ENCODE measurements at regions not wholly inside any gene's neighbourhood (a gene's known extent, or its start where the extent isn't known, plus 50 kb on each side); places are given as distances from the start of the nearest gene placed in this dataset.

DNA sequence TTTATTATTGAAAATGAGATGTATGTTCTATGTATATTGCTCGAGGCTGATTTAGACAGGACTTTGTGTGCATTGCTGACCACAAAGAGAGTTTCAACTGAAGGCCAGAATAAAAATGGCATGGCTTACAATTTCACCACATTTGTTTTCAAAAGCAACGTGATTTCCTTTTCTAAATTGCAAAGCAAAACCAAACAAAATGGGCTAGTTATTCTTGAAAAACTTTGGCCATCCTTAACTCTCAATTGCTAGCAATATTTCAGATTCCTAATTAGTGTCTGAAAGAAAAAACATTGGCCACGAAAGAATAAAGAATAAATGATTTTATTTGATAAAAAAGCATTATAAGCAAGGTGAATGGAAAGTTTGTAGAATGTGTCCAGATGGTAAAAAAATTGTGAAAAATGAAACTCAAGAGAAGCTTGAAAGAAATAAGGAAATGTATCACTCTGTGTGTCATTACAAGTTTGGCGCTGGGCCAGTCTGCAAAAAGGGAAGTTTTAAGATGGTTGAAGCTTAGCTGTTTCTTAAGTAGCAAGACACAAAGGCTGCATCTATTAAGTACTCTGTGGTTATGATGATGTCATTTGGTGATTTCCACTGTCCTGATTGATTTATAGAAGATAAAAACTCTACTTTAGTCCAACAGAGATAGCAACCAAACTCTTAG, 89.2 kb upstream of the PRLR start:
- DNase-seq (ENCODE audit: low spot score) = no peak
- no peaks in the 10 kb centered on the region for H3K36me3 ChIP-seq (replicated peaks in 1 of 2; ENCODE audit: control insufficient read depth in 2 of 2, insufficient read depth in 2 of 2, low read length in 2 of 2)
- H3K79me1 ChIP-seq (ENCODE audit: low read depth, low read length) = no peaks in the 10 kb centered on the region
- H3K9ac ChIP-seq (ENCODE audit: low read depth, low read length, poor library complexity) = no peak overlapping the region
- no peak overlapping the region for H4K91ac ChIP-seq (ENCODE audit: low read depth, low read length, poor library complexity)
- H3K14ac ChIP-seq (ENCODE audit: low read length) = no peak overlapping the region
- no peak overlapping the region for H2BK5ac ChIP-seq (ENCODE audit: low read length)
- no peak overlapping the region for H2BK120ac ChIP-seq (ENCODE audit: low read depth, low read length)
- H3K23ac ChIP-seq (ENCODE audit: low read depth, low read length, poor library complexity) = no peak overlapping the region
- H2AK5ac ChIP-seq (ENCODE audit: low read depth, low read length) = no peak overlapping the region
- H2AFZ ChIP-seq (ENCODE audit: low read length) = no peak overlapping the region
- no peak overlapping the region for H2BK15ac ChIP-seq (ENCODE audit: low read length)
- H3K18ac ChIP-seq (ENCODE audit: low read length) = no peak overlapping the region
- H3K27me3 ChIP-seq (ENCODE audit: control insufficient read depth in 3 of 3, insufficient read depth in 3 of 3, low read depth in 1 of 3, low read length in 3 of 3) = no peaks in the 10 kb centered on the region
- no peak overlapping the region for H3K27ac ChIP-seq (replicated peaks; ENCODE audit: low read length)
- no peak overlapping the region for H3K4me2 ChIP-seq (ENCODE audit: insufficient read depth, low read length, poor library complexity, severe bottlenecking)
- no peak overlapping the region for H3K4me3 ChIP-seq (ENCODE audit: low read length in 2 of 2)
- no peaks in the 10 kb centered on the region for H3K4me1 ChIP-seq (ENCODE audit: control insufficient read depth in 2 of 2, insufficient read depth in 1 of 2, low read depth in 1 of 2, low read length in 2 of 2)
- WGBS, 2 donors (ENCODE audit: extremely low coverage in 2 of 2, insufficient read length in 2 of 2, insufficient replicate concordance in 1 of 2) = no CpG with 5 or more reads among the region's 4 CpGs
- no peak overlapping the region for H4K8ac ChIP-seq (ENCODE audit: low read depth, low read length)
- no peak overlapping the region for H2BK12ac ChIP-seq (ENCODE audit: low read length)
- H3K9me3 ChIP-seq (replicated peaks in 1 of 2; ENCODE audit: control insufficient read depth in 2 of 2, insufficient read depth in 1 of 2, low read depth in 1 of 2, low read length in 2 of 2) = peaks cover 0 to 2% of the 10 kb centered on the region in 2 donors
- H3K4ac ChIP-seq (ENCODE audit: low read length) = no peak overlapping the region

- Histone ChIP-seq H2BK12ac (ENCODE audit: low read length) (no peak overlapping the region), H4K8ac (ENCODE audit: low read depth, low read length) (no peak overlapping the region), H3K4ac (ENCODE audit: low read length) (no peak overlapping the region), H4K91ac (ENCODE audit: low read depth, low read length, poor library complexity) (no peak overlapping the region), H3K9ac (ENCODE audit: low read depth, low read length, poor library complexity) (no peak overlapping the region), H3K18ac (ENCODE audit: low read length) (no peak overlapping the region), H3K27me3 (ENCODE audit: control insufficient read depth in 3 of 3, insufficient read depth in 3 of 3, low read depth in 1 of 3, low read length in 3 of 3) (no peaks in the 10 kb centered on the region), H2BK5ac (ENCODE audit: low read length) (no peak overlapping the region), H3K9me3 (replicated peaks in 1 of 2; ENCODE audit: control insufficient read depth in 2 of 2, insufficient read depth in 1 of 2, low read depth in 1 of 2, low read length in 2 of 2) (no peaks in the 10 kb centered on the region), H3K36me3 (replicated peaks in 1 of 2; ENCODE audit: control insufficient read depth in 2 of 2, insufficient read depth in 2 of 2, low read length in 2 of 2) (no peaks in the 10 kb centered on the region), H3K27ac (replicated peaks; ENCODE audit: low read length) (no peak overlapping the region), H3K4me1 (ENCODE audit: control insufficient read depth in 2 of 2, insufficient read depth in 1 of 2, low read depth in 1 of 2, low read length in 2 of 2) (no peaks in the 10 kb centered on the region), H3K4me3 (ENCODE audit: low read length in 2 of 2) (no peak overlapping the region), H3K79me1 (ENCODE audit: low read depth, low read length) (no peaks in the 10 kb centered on the region), H3K23ac (ENCODE audit: low read depth, low read length, poor library complexity) (no peak overlapping the region), H2BK120ac (ENCODE audit: low read depth, low read length) (no peak overlapping the region), H2AK5ac (ENCODE audit: low read depth, low read length) (no peak overlapping the region), H2AFZ (ENCODE audit: low read length) (no peak overlapping the region), H2BK15ac (ENCODE audit: low read length) (no peak overlapping the region), H3K14ac (ENCODE audit: low read length) (no peak overlapping the region), H3K4me2 (ENCODE audit: insufficient read depth, low read length, poor library complexity, severe bottlenecking) (no peak overlapping the region)
- DNase-seq (ENCODE audit: low spot score) = no peak
- WGBS, 2 donors (ENCODE audit: extremely low coverage in 2 of 2, insufficient read length in 2 of 2, insufficient replicate concordance in 1 of 2) = no CpG with 5 or more reads among the region's 2 CpGs
Measured at GRCh38 chr5:35317586-35317985, 87.3 kb upstream of the PRLR start.

DNA sequence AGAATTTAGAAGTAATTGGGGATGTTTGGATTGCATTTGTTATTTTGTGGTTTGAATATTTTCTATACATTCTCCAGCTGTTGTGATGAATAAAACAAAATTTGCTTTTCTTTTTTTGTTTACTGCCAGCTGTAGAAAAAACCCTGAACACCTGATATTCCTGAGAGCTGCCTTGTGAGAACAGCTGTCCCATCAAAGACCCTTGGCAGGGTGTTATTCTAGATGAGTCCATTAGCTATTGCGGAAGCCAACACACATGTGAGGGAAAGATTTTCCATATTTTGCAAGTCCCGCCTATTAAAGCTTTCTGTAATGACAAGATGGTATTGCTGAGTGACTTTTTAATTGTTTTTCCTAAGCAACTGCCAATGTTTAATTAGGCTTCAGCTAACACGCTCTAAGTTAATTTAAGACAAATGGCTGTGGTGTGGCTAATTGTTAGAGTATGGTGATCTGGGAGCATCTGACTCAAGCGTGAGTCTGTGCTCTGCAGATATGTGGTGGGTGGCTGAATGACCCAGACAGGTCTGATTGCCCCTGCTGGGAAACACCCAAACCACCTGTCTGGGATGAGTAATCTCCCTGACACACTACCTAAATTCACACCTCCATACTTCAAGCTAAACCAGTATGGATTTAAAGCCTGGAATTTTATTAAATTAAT, 86.5 kb upstream of the PRLR start:
- Histone ChIP-seq H2BK5ac (ENCODE audit: low read length) (no peak overlapping the region), H2BK15ac (ENCODE audit: low read length) (no peak overlapping the region), H3K9me3 (replicated peaks in 1 of 2; ENCODE audit: control insufficient read depth in 2 of 2, insufficient read depth in 1 of 2, low read depth in 1 of 2, low read length in 2 of 2) (no peaks in the 10 kb centered on the region), H3K4me3 (ENCODE audit: low read length in 2 of 2) (no peak overlapping the region), H3K4ac (ENCODE audit: low read length) (no peak overlapping the region), H3K23ac (ENCODE audit: low read depth, low read length, poor library complexity) (no peak overlapping the region), H3K9ac (ENCODE audit: low read depth, low read length, poor library complexity) (no peak overlapping the region), H2BK120ac (ENCODE audit: low read depth, low read length) (no peak overlapping the region), H3K14ac (ENCODE audit: low read length) (no peak overlapping the region), H3K27me3 (ENCODE audit: control insufficient read depth in 3 of 3, insufficient read depth in 3 of 3, low read depth in 1 of 3, low read length in 3 of 3) (no peaks in the 10 kb centered on the region), H3K36me3 (replicated peaks in 1 of 2; ENCODE audit: control insufficient read depth in 2 of 2, insufficient read depth in 2 of 2, low read length in 2 of 2) (no peaks in the 10 kb centered on the region), H2BK12ac (ENCODE audit: low read length) (no peak overlapping the region), H3K27ac (replicated peaks; ENCODE audit: low read length) (no peak overlapping the region), H3K18ac (ENCODE audit: low read length) (no peak overlapping the region), H2AK5ac (ENCODE audit: low read depth, low read length) (no peak overlapping the region), H4K91ac (ENCODE audit: low read depth, low read length, poor library complexity) (no peak overlapping the region), H2AFZ (ENCODE audit: low read length) (no peak overlapping the region), H3K4me2 (ENCODE audit: insufficient read depth, low read length, poor library complexity, severe bottlenecking) (no peak overlapping the region), H3K4me1 (ENCODE audit: control insufficient read depth in 2 of 2, insufficient read depth in 1 of 2, low read depth in 1 of 2, low read length in 2 of 2) (no peaks in the 10 kb centered on the region), H3K79me1 (ENCODE audit: low read depth, low read length) (no peaks in the 10 kb centered on the region), H4K8ac (ENCODE audit: low read depth, low read length) (no peak overlapping the region)
- DNase-seq (ENCODE audit: low spot score) = no peak
- no CpG with 5 or more reads among the region's 4 CpGs for WGBS, 2 donors (ENCODE audit: extremely low coverage in 2 of 2, insufficient read length in 2 of 2, insufficient replicate concordance in 1 of 2)

DNA sequence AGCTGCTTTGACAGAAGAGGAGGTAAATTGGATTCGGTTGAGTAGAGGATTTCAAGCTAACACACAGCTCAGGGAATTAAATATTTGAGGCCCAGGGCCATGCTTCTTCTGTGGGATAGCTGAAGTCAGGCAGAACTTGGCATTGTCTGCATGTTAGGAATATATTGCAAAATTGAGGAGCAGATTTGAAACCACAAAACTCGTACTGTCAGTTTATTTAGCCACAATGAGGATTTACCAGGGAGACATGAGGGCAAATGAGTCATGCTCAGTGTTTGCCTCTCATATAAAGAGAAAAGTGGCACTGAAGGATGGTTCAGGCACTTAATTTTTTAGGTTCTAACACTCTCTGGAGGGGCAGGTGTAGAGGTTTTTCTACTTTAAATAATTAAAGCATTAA, 83.0 kb upstream of the PRLR start:
- H3K27me3 ChIP-seq (ENCODE audit: control insufficient read depth in 3 of 3, insufficient read depth in 3 of 3, low read depth in 1 of 3, low read length in 3 of 3) = no peaks in the 10 kb centered on the region
- no peak overlapping the region for H2BK120ac ChIP-seq (ENCODE audit: low read depth, low read length)
- no peaks in the 10 kb centered on the region for H3K79me1 ChIP-seq (ENCODE audit: low read depth, low read length)
- peaks cover 2 to 7% of the 10 kb centered on the region in 2 donors for H3K4me1 ChIP-seq (ENCODE audit: control insufficient read depth in 2 of 2, insufficient read depth in 1 of 2, low read depth in 1 of 2, low read length in 2 of 2)
- H3K36me3 ChIP-seq (replicated peaks in 1 of 2; ENCODE audit: control insufficient read depth in 2 of 2, insufficient read depth in 2 of 2, low read length in 2 of 2) = no peaks in the 10 kb centered on the region
- H2AFZ ChIP-seq (ENCODE audit: low read length) = no peak overlapping the region
- H4K8ac ChIP-seq (ENCODE audit: low read depth, low read length) = no peak overlapping the region
- no peak overlapping the region for H3K9ac ChIP-seq (ENCODE audit: low read depth, low read length, poor library complexity)
- H3K4me2 ChIP-seq (ENCODE audit: insufficient read depth, low read length, poor library complexity, severe bottlenecking) = no peak overlapping the region
- H3K9me3 ChIP-seq (replicated peaks in 1 of 2; ENCODE audit: control insufficient read depth in 2 of 2, insufficient read depth in 1 of 2, low read depth in 1 of 2, low read length in 2 of 2) = no peaks in the 10 kb centered on the region
- no peak overlapping the region for H2BK5ac ChIP-seq (ENCODE audit: low read length)
- H2AK5ac ChIP-seq (ENCODE audit: low read depth, low read length) = no peak overlapping the region
- no peak overlapping the region for H3K4me3 ChIP-seq (ENCODE audit: low read length in 2 of 2)
- no peak overlapping the region for H2BK12ac ChIP-seq (ENCODE audit: low read length)
- no peak overlapping the region for H3K4ac ChIP-seq (ENCODE audit: low read length)
- no peak overlapping the region for H3K27ac ChIP-seq (replicated peaks; ENCODE audit: low read length)
- H3K14ac ChIP-seq (ENCODE audit: low read length) = no peak overlapping the region
- H2BK15ac ChIP-seq (ENCODE audit: low read length) = no peak overlapping the region
- WGBS, 2 donors (ENCODE audit: extremely low coverage in 2 of 2, insufficient read length in 2 of 2, insufficient replicate concordance in 1 of 2) = no CpG with 5 or more reads among the region's 2 CpGs
- no peak overlapping the region for H3K23ac ChIP-seq (ENCODE audit: low read depth, low read length, poor library complexity)
- no peak overlapping the region for H3K18ac ChIP-seq (ENCODE audit: low read length)
- DNase-seq (ENCODE audit: low spot score) = no peak
- H4K91ac ChIP-seq (ENCODE audit: low read depth, low read length, poor library complexity) = no peak overlapping the region

Measured in neuronal stem cell (in vitro differentiated cells).